NCI-H1048 (cell line): ENCODE measurements at regions not wholly inside any gene's neighbourhood (a gene's known extent, or its start where the extent isn't known, plus 50 kb on each side); places are given as distances from the start of the nearest gene placed in this dataset.

Experiments
- DNase-seq: peaks from one replicate; lab custom pipeline; 2025; lab: John Stamatoyannopoulos, UW

DNA sequence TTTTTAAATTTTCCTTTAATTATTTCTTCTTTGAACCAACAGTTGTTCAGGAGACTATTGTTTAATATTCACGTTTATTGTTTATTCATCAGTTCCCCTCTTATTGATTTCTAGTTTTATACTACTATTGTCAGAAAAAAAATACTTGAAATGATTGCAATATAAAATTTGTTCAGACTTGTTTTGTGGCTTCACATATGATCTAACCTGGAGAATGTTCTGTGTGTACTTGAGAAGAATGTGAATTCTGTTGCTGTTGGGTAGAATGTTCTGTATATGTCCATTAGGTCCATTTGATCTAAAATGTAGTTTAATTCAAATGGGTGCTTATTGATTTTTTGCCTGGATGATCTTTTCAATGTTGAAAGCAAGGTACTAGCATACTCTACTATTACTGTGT, 408.7 kb upstream of the RIOK2 start:
- no peak for DNase-seq

DNA sequence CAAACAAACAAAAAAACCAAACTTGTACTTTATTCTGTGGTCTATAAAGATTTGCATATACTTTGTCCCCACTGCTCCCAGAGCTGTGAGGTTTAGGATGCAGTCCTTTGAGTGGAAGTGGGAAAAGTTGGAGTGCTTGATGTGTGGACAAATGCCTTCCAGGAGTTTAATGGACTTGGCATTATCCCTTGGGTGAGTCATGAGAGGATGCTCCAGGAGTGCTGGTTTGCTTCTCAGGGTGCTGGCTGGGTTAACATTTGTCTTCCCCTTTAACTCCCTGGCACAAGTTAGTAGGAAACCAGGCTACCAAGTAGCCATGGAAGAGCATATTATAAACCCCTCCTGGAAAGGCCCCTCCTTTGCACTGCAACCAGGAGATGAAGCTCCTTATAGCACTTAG, 417.4 kb upstream of the RIOK2 start:
- no peak for DNase-seq

- no peak for DNase-seq
These were observed 418.6 kb upstream of the RIOK2 start for GRCh38 chr5:97601651-97602050.

DNA sequence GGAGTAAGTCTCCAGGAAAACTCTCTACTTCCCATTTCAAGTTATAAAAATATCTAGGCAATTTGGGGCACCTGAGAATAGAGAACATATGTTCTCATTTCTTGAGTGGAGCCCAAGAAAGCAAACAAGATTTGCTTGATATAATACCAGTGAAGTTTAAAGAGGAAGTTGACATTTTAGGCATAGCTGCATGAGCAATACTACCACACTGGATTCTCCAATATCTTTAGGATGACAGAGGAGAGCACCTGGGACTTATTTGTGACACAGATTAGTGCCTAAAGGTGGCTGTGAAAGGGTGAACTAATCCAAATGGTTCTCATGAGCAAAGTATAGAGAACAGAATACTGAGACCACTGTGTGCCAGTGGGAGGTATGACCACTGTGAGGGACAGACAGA, 423.5 kb upstream of the RIOK2 start:
- no peak for DNase-seq

GRCh38 chr5:97608501-97608900, 425.5 kb upstream of the RIOK2 start:
- DNase-seq: no peak

- DNase-seq: no peak
These were observed 435.7 kb upstream of the RIOK2 start for GRCh38 chr5:97618721-97619120.

DNA sequence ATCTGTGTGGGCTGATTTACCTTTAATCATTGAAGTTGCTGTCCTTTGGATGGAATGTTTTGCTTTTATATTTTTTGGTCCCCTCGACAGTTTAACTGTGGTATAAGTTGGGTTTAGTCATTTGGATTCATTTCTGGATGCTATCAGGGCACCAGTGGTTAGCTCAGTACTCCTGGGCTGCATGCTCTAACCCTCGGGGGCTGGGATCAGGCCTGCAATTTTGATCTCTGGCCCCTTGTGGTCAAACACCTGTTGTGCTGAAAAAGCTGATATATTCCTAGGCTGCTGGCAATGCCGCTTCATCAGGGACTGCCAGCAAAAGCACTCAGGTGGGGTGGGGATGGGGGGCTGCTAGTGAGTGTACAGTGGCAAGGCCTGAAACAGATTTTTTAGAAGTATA, 440.4 kb upstream of the RIOK2 start:
- no peak for DNase-seq

DNA sequence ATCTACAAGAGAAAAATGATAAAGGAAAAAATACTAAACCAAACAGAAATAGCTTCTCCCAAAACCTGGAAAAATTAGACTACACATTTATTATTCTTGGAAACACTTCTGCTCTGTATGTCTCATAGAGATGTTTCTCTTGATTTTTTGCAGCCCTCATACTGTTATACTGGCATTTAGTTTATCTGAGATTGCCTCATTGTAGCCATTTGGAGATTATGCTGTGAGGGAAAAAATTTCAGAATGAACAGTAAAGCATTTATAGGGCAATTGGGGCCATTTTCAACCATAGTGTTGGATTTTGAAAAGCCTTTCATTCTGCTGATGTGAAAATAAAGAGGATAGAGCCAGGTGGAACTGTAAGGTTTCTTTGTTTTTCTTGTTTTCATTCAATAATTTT, 441.8 kb upstream of the RIOK2 start:
- DNase-seq: no peak

GRCh38 chr5:97627272-97627671, 444.2 kb upstream of the RIOK2 start:
- DNase-seq: no peak

DNA sequence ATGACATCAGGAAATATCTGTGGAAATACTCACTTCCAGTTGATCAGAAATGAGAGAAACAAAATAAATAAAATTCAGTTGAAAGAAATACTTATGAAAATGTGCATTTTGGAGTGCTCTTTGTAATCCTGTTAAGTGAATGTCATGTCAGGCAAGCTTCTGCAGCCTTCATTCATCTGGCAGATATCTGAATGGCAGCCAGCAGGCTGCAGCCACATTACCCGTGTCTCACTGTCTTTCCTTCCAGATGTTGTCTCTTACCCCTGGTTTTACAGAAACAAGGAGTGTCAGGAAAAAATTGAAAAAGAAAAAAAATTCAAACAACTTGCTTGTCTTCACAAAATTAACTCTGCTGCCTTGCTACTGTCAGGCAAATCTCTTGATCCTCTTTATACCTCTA, 445.0 kb upstream of the RIOK2 start:
- no peak for DNase-seq

DNA sequence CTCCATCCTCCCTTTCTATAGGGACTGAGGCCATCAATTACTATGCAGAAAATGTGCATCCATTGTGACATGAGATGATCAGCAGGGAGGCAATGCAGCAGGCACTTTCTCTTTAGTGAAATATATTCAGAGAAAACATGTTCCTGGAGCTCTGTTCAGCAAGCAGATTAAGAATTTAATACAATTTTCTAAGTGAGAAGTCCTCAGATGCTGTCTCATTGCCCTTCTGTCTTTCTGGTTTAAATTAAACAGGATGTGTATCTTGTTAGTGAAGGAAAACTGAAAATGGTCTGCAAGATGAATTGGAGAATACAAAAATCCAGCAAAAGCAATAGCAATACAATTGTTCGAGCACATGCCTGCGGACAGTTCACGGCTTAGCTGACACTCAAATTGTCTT, 445.8 kb upstream of the RIOK2 start:
- DNase-seq: no peak

- DNase-seq: no peak
These were observed 446.2 kb upstream of the RIOK2 start for GRCh38 chr5:97629276-97629675.

GRCh38 chr5:97635553-97635952, 452.5 kb upstream of the RIOK2 start:
- no peak for DNase-seq

- DNase-seq: no peak
These were observed 453.7 kb upstream of the RIOK2 start for GRCh38 chr5:97636766-97637165.

- DNase-seq: no peak
These were observed 458.0 kb upstream of the RIOK2 start for GRCh38 chr5:97641081-97641480.

DNA sequence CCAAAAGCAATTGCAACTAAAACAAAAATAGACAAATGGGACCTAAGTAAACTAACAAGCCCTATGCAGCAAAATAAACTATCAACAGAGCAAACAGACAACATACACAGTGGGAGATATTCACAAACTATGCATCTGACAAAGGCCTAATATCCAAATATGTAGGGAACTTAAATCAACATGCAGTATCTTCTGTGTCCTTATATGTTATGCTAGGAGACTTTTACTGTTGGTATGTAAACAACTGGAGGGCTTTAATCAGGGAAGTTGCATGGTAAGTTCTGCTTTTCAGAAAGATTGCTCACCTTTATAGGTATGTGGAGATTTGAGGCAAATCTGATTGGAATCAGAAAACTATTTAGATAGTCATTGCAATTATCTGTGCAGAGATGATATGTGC, 461.2 kb upstream of the RIOK2 start:
- DNase-seq: no peak

- DNase-seq: no peak
These were observed 461.8 kb upstream of the RIOK2 start for GRCh38 chr5:97644896-97645295.

GRCh38 chr5:97657239-97657638, 474.2 kb upstream of the RIOK2 start:
- no peak for DNase-seq

DNA sequence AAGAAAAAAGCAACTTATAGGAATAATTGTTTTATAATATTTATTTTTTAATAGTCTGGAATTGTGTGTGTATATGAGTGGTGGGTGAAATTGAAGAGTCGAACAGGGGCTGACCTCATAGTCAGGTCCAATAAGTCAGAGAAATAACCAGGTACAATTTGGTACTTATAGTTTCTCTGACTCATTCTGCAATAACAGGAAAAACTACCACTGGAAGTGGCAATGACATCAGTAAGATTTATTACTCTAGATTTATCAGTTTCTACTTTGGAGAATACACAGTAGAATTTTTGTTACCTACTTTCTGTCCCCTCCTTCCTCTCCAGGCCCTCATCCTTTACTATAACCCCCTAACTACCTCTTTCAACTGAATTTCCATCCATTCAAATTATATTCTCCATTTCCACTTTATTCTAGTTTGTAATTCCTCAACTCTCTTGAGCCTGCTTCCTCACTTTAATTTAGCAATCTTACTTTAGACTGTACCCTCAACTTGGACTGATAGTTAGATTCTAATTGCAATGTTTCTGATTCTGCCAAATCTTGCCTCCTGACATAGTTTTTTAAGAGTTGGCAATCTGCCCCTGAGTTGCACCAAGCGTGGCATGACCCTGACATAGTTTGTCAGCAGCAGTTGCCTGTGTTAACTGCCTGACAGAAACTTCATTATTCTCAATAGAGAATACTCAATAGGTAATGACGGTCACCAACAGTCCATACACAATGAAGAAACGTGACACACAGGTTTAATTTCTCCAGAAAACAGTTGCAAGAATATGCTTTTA, 475.3 kb upstream of the RIOK2 start:
- no peak for DNase-seq

DNA sequence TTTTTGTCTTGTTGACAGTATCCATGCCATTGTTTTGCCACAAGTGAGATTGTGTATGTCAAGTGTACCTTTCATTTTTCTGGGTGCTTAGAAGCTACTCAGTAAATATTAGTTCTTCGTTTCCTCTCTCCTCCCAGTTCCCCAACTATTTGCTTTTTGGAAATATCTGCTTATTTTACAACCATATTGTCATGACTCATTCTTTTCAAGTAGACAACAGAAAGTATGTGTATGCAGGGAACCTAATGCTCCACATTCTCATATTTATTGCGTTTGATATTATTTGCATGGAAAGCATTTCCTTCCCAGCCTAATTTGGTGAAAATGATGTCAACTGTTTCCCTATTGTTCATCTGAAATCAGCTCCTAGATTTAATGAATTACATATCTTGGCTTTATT, 483.7 kb upstream of the RIOK2 start:
- no peak for DNase-seq

DNA sequence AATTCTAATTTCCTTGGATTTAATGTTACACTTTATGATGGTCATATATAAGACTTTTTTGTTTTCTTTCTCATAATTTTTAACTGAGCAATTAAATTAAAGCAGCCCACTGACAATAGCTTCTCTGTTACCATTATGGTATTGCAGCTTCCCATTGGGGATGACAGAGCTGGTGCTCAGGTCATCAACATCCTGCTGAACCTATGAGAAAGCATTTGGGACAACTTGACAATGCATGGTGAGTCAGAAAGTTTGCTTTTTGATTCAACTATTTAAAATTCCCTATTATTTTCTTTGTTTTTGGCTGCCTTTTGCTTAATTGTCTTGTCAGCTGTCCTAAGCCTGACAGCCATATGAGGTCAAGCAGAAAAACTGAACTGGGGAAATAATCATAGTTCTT, 487.4 kb upstream of the RIOK2 start:
- no peak for DNase-seq

GRCh38 chr5:97676608-97677007, 493.6 kb upstream of the RIOK2 start:
- DNase-seq: no peak

GRCh38 chr5:97694091-97694490, 511.0 kb upstream of the RIOK2 start:
- DNase-seq: no peak

GRCh38 chr5:97714424-97714823, 531.4 kb upstream of the RIOK2 start:
- DNase-seq: no peak

DNA sequence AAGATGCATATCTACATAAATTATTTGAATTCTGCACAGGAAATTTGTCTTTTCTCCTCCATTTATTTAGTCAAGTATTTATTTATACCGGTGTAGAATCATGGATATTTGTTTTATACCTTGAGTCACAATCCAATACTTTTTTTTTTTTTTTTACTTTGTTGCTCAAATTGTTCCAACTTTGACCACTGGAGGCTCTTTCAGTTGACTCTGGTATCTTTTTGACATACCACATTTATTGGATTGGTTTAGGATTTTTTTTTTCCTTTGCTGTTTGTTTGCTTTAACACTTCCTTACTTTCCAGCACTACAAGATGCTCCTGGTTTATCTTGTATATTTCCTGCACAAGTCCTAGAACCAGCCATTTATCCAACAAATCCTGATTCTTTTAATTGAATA, 543.1 kb upstream of the RIOK2 start:
- no peak for DNase-seq
